HG03159 (cell line): ENCODE measurements at regions not wholly inside any gene's neighbourhood (a gene's known extent, or its start where the extent isn't known, plus 50 kb on each side); places are given as distances from the start of the nearest gene placed in this dataset.
"Not testable (repeated sequence)": the region's sequence is repeated elsewhere in the genome, so short reads cannot be mapped to it uniquely, and the experiment has no call there.

Experiments
- ATAC-seq: cut with Tn5 transposase; IDR thresholded peaks from one replicate; pipeline ENCODE4 v1.9.1; 2021; ENCODE audit warnings: mild to moderate bottlenecking, moderate library complexity; ENCODE audit not compliant: unreplicated experiment

- no peak for ATAC-seq
Observed at GRCh38 chr1:215023155-215023832, 59.2 kb upstream of the KCNK2 start.

GRCh38 chr1:215028954-215029353 lies 53.6 kb upstream of the KCNK2 start:
- ATAC-seq = no peak

DNA sequence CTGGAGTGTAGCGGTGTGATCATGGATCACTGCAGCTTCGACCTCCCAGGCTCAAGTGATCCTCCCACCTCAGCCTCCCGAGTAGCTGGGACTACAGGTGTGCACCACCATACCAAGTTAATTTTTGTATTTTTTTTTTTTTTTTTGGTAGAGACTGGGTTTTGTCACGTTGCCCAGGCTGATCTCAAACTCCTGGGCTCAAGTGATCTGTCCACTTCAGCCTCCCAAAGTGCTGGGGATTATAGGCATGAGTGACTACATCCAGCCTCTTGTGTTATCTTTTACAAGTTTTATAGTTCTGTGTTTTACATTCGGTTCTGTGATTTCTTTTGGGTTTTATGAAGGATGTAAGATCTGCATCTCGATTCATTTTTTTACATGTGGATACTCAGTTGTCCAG lies 52.0 kb upstream of the KCNK2 start:
- not testable (repeated sequence) for ATAC-seq

DNA sequence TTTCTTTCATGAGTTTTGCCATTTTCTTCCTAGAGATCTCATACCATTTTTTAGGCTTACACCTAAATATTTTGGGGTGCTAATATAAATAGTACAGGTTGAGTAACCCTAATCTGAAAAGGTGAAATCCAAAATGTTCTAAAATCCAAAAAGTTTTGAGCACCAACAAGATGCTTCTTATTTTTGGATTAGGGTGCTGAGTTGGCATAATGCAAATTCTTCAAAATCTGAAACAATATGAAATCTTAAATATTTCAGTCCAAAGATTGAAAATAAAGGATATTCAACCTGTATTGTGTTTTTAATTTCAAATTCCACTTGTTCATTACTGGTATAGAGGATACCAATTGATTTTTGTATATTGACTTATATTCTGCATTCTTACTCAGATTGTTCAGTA lies 51.1 kb upstream of the KCNK2 start:
- ATAC-seq = no peak
